Stomach (tissue), 4 donors: ENCODE measurements at regions not wholly inside any gene's neighbourhood (a gene's known extent, or its start where the extent isn't known, plus 50 kb on each side); places are given as distances from the start of the nearest gene placed in this dataset.

Experiments used
- CTCF ChIP-seq, 7 experiments: fragments of 450-650 bp in 4 of 7; fragments of 200-600 bp in 3 of 7; sonication (generic) in 3 of 7; IDR thresholded peaks; one replicate each; pipeline ENCODE4 v1.5.1; 2016 to 2019; ENCODE audit warnings: antibody characterized with exemption in 7 of 7, control low read depth in 2 of 7, mild to moderate bottlenecking in 1 of 7
- EP300 ChIP-seq: sonication (generic); formaldehyde crosslinking; IDR thresholded peaks from one replicate; pipeline ENCODE4 v1.6.1; 2017; ENCODE audit warnings: antibody characterized with exemption

- no peak for TF ChIP-seq EP300
- no peak for TF ChIP-seq CTCF (IDR thresholded peaks at IDR 0.05)
Observed at GRCh38 chr4:96056346-96056934, 216.5 kb downstream of the PDHA2 start.
